GM21381 (cell line): ENCODE measurements at regions not wholly inside any gene's neighbourhood (a gene's known extent, or its start where the extent isn't known, plus 50 kb on each side); places are given as distances from the start of the nearest gene placed in this dataset.
"Not testable (repeated sequence)": the region's sequence is repeated elsewhere in the genome, so short reads cannot be mapped to it uniquely, and the experiment has no call there.

ENCODE experiments used
- ATAC-seq: cut with Tn5 transposase; IDR thresholded peaks from one replicate; pipeline ENCODE4 v1.9.1; 2021; ENCODE audit warnings: mild to moderate bottlenecking, moderate library complexity; ENCODE audit not compliant: unreplicated experiment

- ATAC-seq: no peak
These were observed 127.1 kb upstream of the SHH start for GRCh38 chr7:155939350-155939749.

- ATAC-seq: no peak
These were observed 125.9 kb upstream of the SHH start for GRCh38 chr7:155938129-155938528.

- no peak for ATAC-seq
These were observed 123.5 kb upstream of the SHH start for GRCh38 chr7:155935726-155936125.

GRCh38 chr7:155935005-155935557, 122.8 kb upstream of the SHH start:
- no peak for ATAC-seq

GRCh38 chr7:155932324-155932723, 120.1 kb upstream of the SHH start:
- ATAC-seq: not testable (repeated sequence)

- ATAC-seq: no peak
These were observed 119.3 kb upstream of the SHH start for GRCh38 chr7:155931396-155932085.

GRCh38 chr7:155930527-155930926, 118.3 kb upstream of the SHH start:
- ATAC-seq: no peak

- ATAC-seq: no peak
These were observed 117.8 kb upstream of the SHH start for GRCh38 chr7:155930061-155930460.

GRCh38 chr7:155928583-155928982, 116.3 kb upstream of the SHH start:
- no peak for ATAC-seq

GRCh38 chr7:155927905-155928304, 115.6 kb upstream of the SHH start:
- ATAC-seq: no peak

GRCh38 chr7:155925682-155926081, 113.4 kb upstream of the SHH start:
- no peak for ATAC-seq

GRCh38 chr7:155922067-155922816, 110.0 kb upstream of the SHH start:
- ATAC-seq: no peak

GRCh38 chr7:155921804-155922066, 109.5 kb upstream of the SHH start:
- ATAC-seq: no peak

- ATAC-seq: no peak
These were observed 109.0 kb upstream of the SHH start for GRCh38 chr7:155921086-155921803.

GRCh38 chr7:155920068-155920461, 107.8 kb upstream of the SHH start:
- ATAC-seq: no peak

GRCh38 chr7:155919391-155920067, 107.3 kb upstream of the SHH start:
- ATAC-seq: no peak

- no peak for ATAC-seq
These were observed 106.6 kb upstream of the SHH start for GRCh38 chr7:155918720-155919390.

- ATAC-seq: no peak
These were observed 105.7 kb upstream of the SHH start for GRCh38 chr7:155917836-155918430.

- no peak for ATAC-seq
These were observed 104.8 kb upstream of the SHH start for GRCh38 chr7:155916926-155917655.

GRCh38 chr7:155914341-155914740, 102.1 kb upstream of the SHH start:
- ATAC-seq: no peak
